ENCODE measurements at regions not wholly inside any gene's neighbourhood (a gene's known extent, or its start where the extent isn't known, plus 50 kb on each side); places are given as distances from the start of the nearest gene placed in this dataset.

DNA sequence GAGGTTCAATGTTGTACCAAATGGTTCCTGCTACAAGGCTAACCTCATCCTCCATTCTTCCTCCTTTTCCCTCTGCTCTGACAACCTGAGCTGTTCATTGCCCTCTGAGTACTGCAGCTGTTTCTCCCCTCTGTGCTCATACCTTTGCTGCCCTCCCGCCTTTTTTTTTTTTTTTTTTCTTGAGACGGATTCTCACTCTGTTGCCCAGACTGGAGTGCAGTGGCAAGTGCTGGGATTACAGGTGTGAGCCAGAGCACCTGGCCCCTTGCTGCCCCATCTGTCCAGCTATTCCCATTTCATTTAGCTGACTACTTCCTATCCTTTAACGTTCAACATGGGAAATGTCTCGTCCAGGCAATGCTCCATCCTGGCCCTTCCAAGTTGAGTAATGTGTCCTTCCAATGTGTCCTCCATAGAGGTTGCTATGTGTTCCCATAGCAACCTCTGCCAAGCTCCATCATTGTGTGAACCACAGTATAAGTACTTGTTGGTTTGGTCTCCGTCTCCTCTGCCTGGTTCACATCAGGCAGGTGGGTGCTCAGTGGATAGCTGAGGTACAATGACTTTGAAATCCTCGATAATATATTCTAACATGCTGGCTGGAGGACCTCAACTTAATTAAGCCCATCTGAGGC lies 179.9 kb upstream of the ANKRD28 start:
- Histone ChIP-seq H2AFZ (ENCODE audit: low read depth) (no peak overlapping the region), H3K4me2 (no peak overlapping the region)

DNA sequence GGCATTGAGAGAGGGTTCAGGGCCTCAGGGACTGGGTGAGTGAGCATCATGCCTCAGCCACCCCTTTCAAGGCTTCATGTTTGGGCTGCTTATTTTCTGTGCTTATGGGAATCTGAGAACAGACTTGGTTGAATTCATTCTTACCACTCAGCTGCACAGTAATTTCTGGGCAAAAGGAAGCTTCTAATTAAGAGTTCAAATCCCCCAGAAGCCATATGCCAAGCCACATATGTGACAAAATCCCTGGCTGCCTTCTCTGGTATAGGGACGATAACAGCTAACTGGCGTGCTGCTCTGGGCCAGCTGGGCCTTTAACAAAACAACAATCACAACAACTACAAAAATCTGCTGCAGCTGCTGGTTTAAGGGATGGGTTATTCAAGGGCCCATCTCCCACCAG lies 181.0 kb upstream of the ANKRD28 start:
- no peaks in the 10 kb centered on the region for H3K27me3 ChIP-seq (ENCODE audit: insufficient read depth, low read depth)
- no peaks in the 10 kb centered on the region for H3K36me3 ChIP-seq (ENCODE audit: insufficient read depth)
- H2AFZ ChIP-seq (ENCODE audit: low read depth), result no peak overlapping the region
- H3K4me3 ChIP-seq (IDR thresholded peaks at IDR 0.05; ENCODE audit: insufficient read depth, low read depth, low read length), result no peak overlapping the region
- H3K79me2 ChIP-seq (ENCODE audit: insufficient read depth, low read depth), result no peaks in the 10 kb centered on the region
- H3K4me2 ChIP-seq, result no peak overlapping the region
- no peaks in the 10 kb centered on the region for H4K20me1 ChIP-seq (ENCODE audit: insufficient read depth)
- no peak overlapping the region for H3K9ac ChIP-seq
- TF ChIP-seq, protein P1, sequence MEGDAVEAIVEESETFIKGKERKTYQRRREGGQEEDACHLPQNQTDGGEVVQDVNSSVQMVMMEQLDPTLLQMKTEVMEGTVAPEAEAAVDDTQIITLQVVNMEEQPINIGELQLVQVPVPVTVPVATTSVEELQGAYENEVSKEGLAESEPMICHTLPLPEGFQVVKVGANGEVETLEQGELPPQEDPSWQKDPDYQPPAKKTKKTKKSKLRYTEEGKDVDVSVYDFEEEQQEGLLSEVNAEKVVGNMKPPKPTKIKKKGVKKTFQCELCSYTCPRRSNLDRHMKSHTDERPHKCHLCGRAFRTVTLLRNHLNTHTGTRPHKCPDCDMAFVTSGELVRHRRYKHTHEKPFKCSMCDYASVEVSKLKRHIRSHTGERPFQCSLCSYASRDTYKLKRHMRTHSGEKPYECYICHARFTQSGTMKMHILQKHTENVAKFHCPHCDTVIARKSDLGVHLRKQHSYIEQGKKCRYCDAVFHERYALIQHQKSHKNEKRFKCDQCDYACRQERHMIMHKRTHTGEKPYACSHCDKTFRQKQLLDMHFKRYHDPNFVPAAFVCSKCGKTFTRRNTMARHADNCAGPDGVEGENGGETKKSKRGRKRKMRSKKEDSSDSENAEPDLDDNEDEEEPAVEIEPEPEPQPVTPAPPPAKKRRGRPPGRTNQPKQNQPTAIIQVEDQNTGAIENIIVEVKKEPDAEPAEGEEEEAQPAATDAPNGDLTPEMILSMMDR (conservative IDR thresholded peaks at IDR 0.05; ENCODE audit: low read depth, low read length), result no peak
- H3K27ac ChIP-seq, result no peak overlapping the region
- H3K4me1 ChIP-seq (ENCODE audit: low read depth, poor library complexity, severe bottlenecking), result no peaks in the 10 kb centered on the region

More for the DNA sequence above, 179.9 kb upstream of the ANKRD28 start:
- H3K4me3 ChIP-seq (IDR thresholded peaks at IDR 0.05; ENCODE audit: insufficient read depth, low read depth, low read length), result no peak overlapping the region
- no peak overlapping the region for H3K27ac ChIP-seq
- H3K9ac ChIP-seq, result no peak overlapping the region
- no peaks in the 10 kb centered on the region for H3K4me1 ChIP-seq (ENCODE audit: low read depth, poor library complexity, severe bottlenecking)
- H3K27me3 ChIP-seq (ENCODE audit: insufficient read depth, low read depth), result no peaks in the 10 kb centered on the region
- no peaks in the 10 kb centered on the region for H3K36me3 ChIP-seq (ENCODE audit: insufficient read depth)
- no peaks in the 10 kb centered on the region for H3K79me2 ChIP-seq (ENCODE audit: insufficient read depth, low read depth)
- TF ChIP-seq, protein P1 (conservative IDR thresholded peaks at IDR 0.05; ENCODE audit: low read depth, low read length), result no peak
- H4K20me1 ChIP-seq (ENCODE audit: insufficient read depth), result no peaks in the 10 kb centered on the region

DNA sequence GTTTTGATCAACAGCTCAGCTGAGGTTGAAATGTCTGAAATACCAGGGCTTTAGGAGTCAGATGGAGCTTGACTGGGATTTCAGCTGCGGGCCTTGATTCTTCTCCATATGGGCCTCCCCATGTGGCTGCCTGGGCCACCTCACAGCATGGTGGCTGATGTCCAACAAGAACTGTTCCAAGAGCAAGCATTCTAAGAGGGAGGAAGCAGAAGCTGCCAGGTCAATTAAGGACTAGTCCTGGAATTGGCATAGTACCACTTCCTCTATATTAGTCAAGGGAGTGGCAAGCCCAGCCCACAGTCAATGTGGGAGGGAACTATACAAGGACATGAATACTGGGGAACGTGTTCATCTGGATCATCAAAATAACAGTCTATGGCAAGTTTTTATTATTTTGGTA lies 181.7 kb upstream of the ANKRD28 start:
- H3K9ac ChIP-seq, result no peak overlapping the region
- no peak overlapping the region for H3K27ac ChIP-seq
- TF ChIP-seq, protein P1 (conservative IDR thresholded peaks at IDR 0.05; ENCODE audit: low read depth, low read length), result no peak
- H4K20me1 ChIP-seq (ENCODE audit: insufficient read depth), result no peaks in the 10 kb centered on the region
- H3K79me2 ChIP-seq (ENCODE audit: insufficient read depth, low read depth), result no peaks in the 10 kb centered on the region
- no peak overlapping the region for H3K4me2 ChIP-seq
- no peak overlapping the region for H2AFZ ChIP-seq (ENCODE audit: low read depth)
- H3K4me3 ChIP-seq (IDR thresholded peaks at IDR 0.05; ENCODE audit: insufficient read depth, low read depth, low read length), result no peak overlapping the region
- no peaks in the 10 kb centered on the region for H3K4me1 ChIP-seq (ENCODE audit: low read depth, poor library complexity, severe bottlenecking)
- H3K36me3 ChIP-seq (ENCODE audit: insufficient read depth), result no peaks in the 10 kb centered on the region
- no peaks in the 10 kb centered on the region for H3K27me3 ChIP-seq (ENCODE audit: insufficient read depth, low read depth)

DNA sequence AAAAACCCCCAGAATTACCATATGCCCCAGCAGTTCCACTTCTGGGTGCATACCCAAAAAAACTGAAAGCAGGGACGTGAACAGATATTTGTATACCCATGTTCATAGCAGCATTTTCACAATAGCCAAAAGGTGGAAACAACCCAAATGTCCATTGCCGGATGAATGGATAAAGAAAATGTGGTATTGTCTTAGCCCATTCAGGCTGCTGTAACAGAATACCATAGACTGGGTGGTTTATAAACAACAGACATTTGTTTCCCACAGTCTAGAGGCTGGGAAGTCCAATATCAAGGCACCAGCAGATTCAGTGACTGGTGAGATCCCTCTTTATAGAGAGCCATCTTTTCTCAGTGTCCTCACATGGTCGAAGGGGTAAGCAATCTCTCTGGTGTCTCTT lies 182.1 kb upstream of the ANKRD28 start:
- H3K9ac ChIP-seq, result no peak overlapping the region
- H4K20me1 ChIP-seq (ENCODE audit: insufficient read depth), result no peaks in the 10 kb centered on the region
- TF ChIP-seq, protein P1 (conservative IDR thresholded peaks at IDR 0.05; ENCODE audit: low read depth, low read length), result no peak
- no peak overlapping the region for H3K4me3 ChIP-seq (IDR thresholded peaks at IDR 0.05; ENCODE audit: insufficient read depth, low read depth, low read length)
- no peaks in the 10 kb centered on the region for H3K4me1 ChIP-seq (ENCODE audit: low read depth, poor library complexity, severe bottlenecking)
- no peak overlapping the region for H3K27ac ChIP-seq
- H2AFZ ChIP-seq (ENCODE audit: low read depth), result no peak overlapping the region
- no peaks in the 10 kb centered on the region for H3K36me3 ChIP-seq (ENCODE audit: insufficient read depth)
- H3K79me2 ChIP-seq (ENCODE audit: insufficient read depth, low read depth), result no peaks in the 10 kb centered on the region
- no peaks in the 10 kb centered on the region for H3K27me3 ChIP-seq (ENCODE audit: insufficient read depth, low read depth)
- H3K4me2 ChIP-seq, result no peak overlapping the region
